Naive B cell (primary cell): ENCODE measurements at regions not wholly inside any gene's neighbourhood (a gene's known extent, or its start where the extent isn't known, plus 50 kb on each side); places are given as distances from the start of the nearest gene placed in this dataset.

Experiments used
- ATAC-seq, 2 donors: fragments of 150-1000 bp; cut with Tn5 transposase; 2 replicates each; pipeline ENCODE4 v1.10.0; 2021; ENCODE audit warnings: low read depth in 2 of 2, mild to moderate bottlenecking in 2 of 2, moderate library complexity in 2 of 2
- DNase-seq: peaks from one replicate; pipeline ENCODE4 v3.0.0; 2022
- H3K27ac Mint-ChIP-seq, 6 donors: one replicate each; pipeline ENCODE4 v1.8.0; 2020 to 2022; ENCODE audit warnings: mild to moderate bottlenecking in 6 of 6, mixed read lengths in 6 of 6, moderate library complexity in 5 of 6, inconsistent platforms in 2 of 6
- H3K27me3 Mint-ChIP-seq, 3 donors: one replicate each; pipeline ENCODE4 v1.8.0; 2021 to 2022; ENCODE audit warnings: mixed read lengths in 3 of 3, mild to moderate bottlenecking in 1 of 3
- H3K36me3 Mint-ChIP-seq, 2 donors: one replicate each; pipeline ENCODE4 v1.8.0; 2020 to 2022; ENCODE audit warnings: mixed read lengths in 2 of 2, inconsistent platforms in 1 of 2, mild to moderate bottlenecking in 1 of 2
- H3K4me1 Mint-ChIP-seq, 3 donors: one replicate each; pipeline ENCODE4 v1.8.0; 2020 to 2022; ENCODE audit warnings: mixed read lengths in 3 of 3, inconsistent platforms in 1 of 3, mild to moderate bottlenecking in 1 of 3, moderate library complexity in 1 of 3
- H3K4me3 Mint-ChIP-seq, 8 donors: one replicate each; pipeline ENCODE4 v1.8.0; 2020 to 2022; ENCODE audit warnings: mild to moderate bottlenecking in 8 of 8, mixed read lengths in 8 of 8, moderate library complexity in 8 of 8, inconsistent platforms in 2 of 8
- H3K9me3 Mint-ChIP-seq, 7 donors: one replicate each; pipeline ENCODE4 v1.8.0; 2020 to 2022; ENCODE audit warnings: mixed read lengths in 7 of 7, mild to moderate bottlenecking in 5 of 7, inconsistent platforms in 2 of 7, moderate library complexity in 1 of 7

- Mint-ChIP-seq H3K27ac (no peak overlapping the region), H3K4me3 (no peak overlapping the region), H3K36me3 (no peaks in the 10 kb centered on the region), H3K27me3 (peaks cover 35 to 56% (median 52%) of the 10 kb centered on the region in 3 donors), H3K4me1 (peaks cover 0 to 4% (median 0%) of the 10 kb centered on the region in 3 donors), H3K9me3 (no peaks in the 10 kb centered on the region)
- ATAC-seq: no peak
- DNase-seq: no peak
These were observed 118.2 kb upstream of the ALDH1A3 start for GRCh38 chr15:100761290-100761935.

- H3K4me1 Mint-ChIP-seq: peaks cover 0 to 5% (median 0%) of the 10 kb centered on the region in 3 donors
- H3K4me3 Mint-ChIP-seq: no peak overlapping the region
- no peaks in the 10 kb centered on the region for H3K9me3 Mint-ChIP-seq
- no peak overlapping the region for H3K27ac Mint-ChIP-seq
- H3K36me3 Mint-ChIP-seq: no peaks in the 10 kb centered on the region
- H3K27me3 Mint-ChIP-seq: peaks cover 31 to 52% (median 50%) of the 10 kb centered on the region in 3 donors
- ATAC-seq (no peak), DNase-seq (no peak)
These were observed 117.3 kb upstream of the ALDH1A3 start for GRCh38 chr15:100762289-100762688.

- H3K27ac Mint-ChIP-seq: peak overlapping the region in 1 of 6 donors; percentile 73
- H3K9me3 Mint-ChIP-seq: no peaks in the 10 kb centered on the region
- peaks cover 0 to 5% (median 0%) of the 10 kb centered on the region in 3 donors for H3K4me1 Mint-ChIP-seq
- no peak for ATAC-seq
- no peak for DNase-seq
- H3K36me3 Mint-ChIP-seq: no peaks in the 10 kb centered on the region
- no peak overlapping the region for H3K4me3 Mint-ChIP-seq
- peaks cover 28 to 49% (median 48%) of the 10 kb centered on the region in 3 donors for H3K27me3 Mint-ChIP-seq
These were observed 116.5 kb upstream of the ALDH1A3 start for GRCh38 chr15:100762913-100763834.

GRCh38 chr15:100763835-100764750, 115.5 kb upstream of the ALDH1A3 start:
- Mint-ChIP-seq H3K4me3 (no peak overlapping the region), H3K36me3 (no peaks in the 10 kb centered on the region), H3K4me1 (peaks cover 0 to 5% (median 0%) of the 10 kb centered on the region in 3 donors), H3K27ac (peak overlapping the region in 1 of 6 donors; percentile 89), H3K27me3 (peaks cover 24 to 44% (median 42%) of the 10 kb centered on the region in 3 donors), H3K9me3 (no peaks in the 10 kb centered on the region)
- ATAC-seq (no peak), DNase-seq (no peak)

- DNase-seq: no peak
- Mint-ChIP-seq H3K4me1 (peaks cover 0 to 5% (median 0%) of the 10 kb centered on the region in 3 donors), H3K4me3 (no peak overlapping the region), H3K9me3 (no peaks in the 10 kb centered on the region), H3K36me3 (no peaks in the 10 kb centered on the region), H3K27ac (peak overlapping the region in 1 of 6 donors; percentile 61), H3K27me3 (peaks cover 16 to 36% (median 34%) of the 10 kb centered on the region in 3 donors)
- no peak for ATAC-seq
These were observed 114.7 kb upstream of the ALDH1A3 start for GRCh38 chr15:100764778-100765466.

- no peaks in the 10 kb centered on the region for H3K9me3 Mint-ChIP-seq
- ATAC-seq (no peak), DNase-seq (no peak)
- no peak overlapping the region for H3K4me3 Mint-ChIP-seq
- peak overlapping the region in 1 of 6 donors; percentile 44 for H3K27ac Mint-ChIP-seq
- H3K4me1 Mint-ChIP-seq: peaks cover 0 to 5% (median 0%) of the 10 kb centered on the region in 3 donors
- H3K36me3 Mint-ChIP-seq: no peaks in the 10 kb centered on the region
- H3K27me3 Mint-ChIP-seq: peaks cover 15 to 32% (median 27%) of the 10 kb centered on the region in 3 donors
These were observed 114.0 kb upstream of the ALDH1A3 start for GRCh38 chr15:100765467-100766241.

GRCh38 chr15:100766243-100767000, 113.2 kb upstream of the ALDH1A3 start:
- H3K36me3 Mint-ChIP-seq: no peaks in the 10 kb centered on the region
- H3K27me3 Mint-ChIP-seq: peaks cover 15 to 34% (median 31%) of the 10 kb centered on the region in 3 donors
- no peaks in the 10 kb centered on the region for H3K9me3 Mint-ChIP-seq
- H3K4me1 Mint-ChIP-seq: peaks cover 0 to 5% (median 0%) of the 10 kb centered on the region in 3 donors
- DNase-seq: no peak
- no peak for ATAC-seq
- H3K4me3 Mint-ChIP-seq: no peak overlapping the region
- peak overlapping the region in 1 of 6 donors; percentile 44 for H3K27ac Mint-ChIP-seq

- Mint-ChIP-seq H3K9me3 (no peaks in the 10 kb centered on the region), H3K36me3 (no peaks in the 10 kb centered on the region), H3K4me3 (no peak overlapping the region), H3K27me3 (peaks cover 11 to 30% (median 27%) of the 10 kb centered on the region in 3 donors), H3K4me1 (peaks cover 0 to 5% (median 0%) of the 10 kb centered on the region in 3 donors), H3K27ac (no peak overlapping the region)
- DNase-seq (no peak), ATAC-seq (no peak)
These were observed 112.4 kb upstream of the ALDH1A3 start for GRCh38 chr15:100767001-100767825.

- DNase-seq: no peak
- H3K27ac Mint-ChIP-seq: no peak overlapping the region
These were observed 111.1 kb upstream of the ALDH1A3 start for GRCh38 chr15:100768501-100768931.

GRCh38 chr15:100769043-100769974, 110.3 kb upstream of the ALDH1A3 start:
- no peak for ATAC-seq
- no peak for DNase-seq
- H3K9me3 Mint-ChIP-seq: peaks cover 0 to 4% (median 0%) of the 10 kb centered on the region in 7 donors

More at GRCh38 chr15:100768501-100768931, 111.1 kb upstream of the ALDH1A3 start:
- peaks cover 0 to 5% (median 0%) of the 10 kb centered on the region in 3 donors for H3K4me1 Mint-ChIP-seq
- H3K9me3 Mint-ChIP-seq: peaks cover 0 to 4% (median 0%) of the 10 kb centered on the region in 7 donors
- no peak for ATAC-seq
- H3K4me3 Mint-ChIP-seq: no peak overlapping the region
- H3K36me3 Mint-ChIP-seq: no peaks in the 10 kb centered on the region
- peaks cover 5 to 34% (median 19%) of the 10 kb centered on the region in 3 donors for H3K27me3 Mint-ChIP-seq

More at GRCh38 chr15:100769043-100769974, 110.3 kb upstream of the ALDH1A3 start:
- Mint-ChIP-seq H3K27me3 (peaks cover 5 to 34% (median 15%) of the 10 kb centered on the region in 3 donors), H3K36me3 (no peaks in the 10 kb centered on the region), H3K27ac (no peak overlapping the region), H3K4me3 (no peak overlapping the region), H3K4me1 (peaks cover 0 to 5% (median 0%) of the 10 kb centered on the region in 3 donors)
